ENCODE measurements at regions not wholly inside any gene's neighbourhood (a gene's known extent, or its start where the extent isn't known, plus 50 kb on each side); places are given as distances from the start of the nearest gene placed in this dataset.
"Not testable (repeated sequence)": the region's sequence is repeated elsewhere in the genome, so short reads cannot be mapped to it uniquely, and the experiment has no call there.

GRCh38 chr9:29043072-29043471 is 1469.8 kb upstream of the C9orf72 start:
- DNase-seq, result no peak

- no peak for DNase-seq
Measured at GRCh38 chr9:29044959-29045358, 1471.7 kb upstream of the C9orf72 start.

- no peak for DNase-seq
Measured at GRCh38 chr9:29060041-29060440, 1486.8 kb upstream of the C9orf72 start.

GRCh38 chr9:29062446-29062845 is 1489.2 kb upstream of the C9orf72 start:
- no peak for DNase-seq

DNA sequence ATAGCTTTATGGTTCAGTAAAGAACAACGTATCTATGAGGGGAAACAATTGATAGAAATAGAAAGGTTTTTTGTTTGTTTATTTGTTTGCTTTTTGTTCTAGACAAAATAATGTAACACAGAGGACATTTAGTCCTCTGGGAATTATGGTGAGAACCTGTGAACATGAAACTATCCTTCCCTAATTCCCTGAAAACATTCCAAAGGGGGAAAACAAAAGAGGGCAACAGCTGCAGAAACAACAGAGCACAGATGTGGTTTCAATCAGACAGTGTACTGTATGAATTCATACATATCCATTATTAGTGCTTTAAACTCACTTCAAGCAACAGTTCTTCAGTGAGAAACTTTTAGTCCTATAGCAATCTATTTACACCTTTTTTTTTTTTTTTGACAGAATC is 1489.8 kb upstream of the C9orf72 start:
- DNase-seq, result no peak

DNA sequence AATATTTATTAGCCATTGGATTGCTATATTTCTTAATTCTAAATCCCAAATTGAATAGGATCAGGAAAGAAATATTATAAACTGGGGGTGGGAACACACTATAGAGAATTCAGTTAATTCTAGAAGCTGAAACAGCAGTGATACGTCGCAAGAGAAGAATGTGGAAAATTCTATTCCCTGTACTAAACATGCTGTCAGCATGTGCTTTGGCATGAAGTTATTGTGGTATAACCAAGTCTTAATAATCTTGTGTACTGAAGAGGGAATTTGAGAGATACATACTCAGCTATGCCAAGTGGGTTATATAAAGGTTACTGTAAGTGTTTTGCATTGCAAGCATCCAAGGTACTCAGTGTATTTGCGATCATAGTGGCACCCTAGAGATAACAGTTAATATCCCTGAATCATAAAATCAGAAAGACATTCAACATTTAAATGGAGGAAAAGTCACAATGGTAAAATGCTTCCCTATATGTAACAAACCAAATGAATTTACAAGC is 1492.9 kb upstream of the C9orf72 start:
- no peak for DNase-seq

- no peak for DNase-seq
Measured at GRCh38 chr9:29068461-29068860, 1495.2 kb upstream of the C9orf72 start.

GRCh38 chr9:29069376-29069775 is 1496.1 kb upstream of the C9orf72 start:
- DNase-seq, result no peak

DNA sequence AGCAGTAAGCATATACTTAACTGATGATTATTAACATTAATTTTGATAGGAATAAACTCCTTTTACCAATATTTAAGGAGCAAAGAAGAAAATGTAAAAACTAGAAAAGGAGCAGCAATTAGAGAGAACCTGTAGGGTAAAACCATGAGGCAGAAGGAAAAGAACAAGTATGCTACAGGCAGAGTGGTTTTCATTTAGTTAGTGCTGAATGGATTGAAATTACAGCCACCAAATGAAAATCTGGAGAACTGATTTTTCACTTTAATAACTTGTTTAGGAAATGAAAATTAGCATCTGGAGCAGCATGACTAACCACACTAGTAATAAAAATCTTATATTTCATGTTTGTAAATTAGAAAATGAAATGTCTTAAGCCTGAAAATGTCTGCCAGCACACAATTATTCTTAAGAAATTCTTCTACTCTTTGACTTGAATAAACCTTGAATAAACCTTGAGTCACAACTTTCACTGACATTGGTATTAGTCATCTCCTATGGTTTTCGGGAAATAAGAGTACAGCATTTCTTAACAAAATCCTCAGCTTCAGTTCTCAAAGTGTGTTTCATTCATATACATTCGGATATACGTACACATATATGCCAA is 1504.9 kb upstream of the C9orf72 start:
- no peak for DNase-seq

DNA sequence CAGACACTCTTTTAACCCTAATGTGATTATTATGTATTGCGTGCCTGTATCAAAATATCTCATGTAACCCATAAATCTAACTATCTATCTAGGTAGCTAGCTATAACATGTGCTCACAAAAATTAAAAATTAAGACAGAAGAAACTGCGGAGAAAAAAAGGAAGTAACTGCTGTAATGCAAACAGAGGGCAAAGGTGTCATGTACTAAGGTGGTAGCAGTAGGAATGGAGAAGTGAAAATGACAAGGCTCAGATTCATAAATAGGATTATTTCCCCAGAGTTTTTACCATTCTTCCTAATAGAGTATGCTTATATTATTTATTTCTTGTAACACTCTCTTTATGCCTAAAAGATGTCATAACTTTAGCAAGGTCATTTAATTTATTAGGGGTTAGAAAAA is 1527.5 kb upstream of the C9orf72 start:
- DNase-seq, result no peak

DNA sequence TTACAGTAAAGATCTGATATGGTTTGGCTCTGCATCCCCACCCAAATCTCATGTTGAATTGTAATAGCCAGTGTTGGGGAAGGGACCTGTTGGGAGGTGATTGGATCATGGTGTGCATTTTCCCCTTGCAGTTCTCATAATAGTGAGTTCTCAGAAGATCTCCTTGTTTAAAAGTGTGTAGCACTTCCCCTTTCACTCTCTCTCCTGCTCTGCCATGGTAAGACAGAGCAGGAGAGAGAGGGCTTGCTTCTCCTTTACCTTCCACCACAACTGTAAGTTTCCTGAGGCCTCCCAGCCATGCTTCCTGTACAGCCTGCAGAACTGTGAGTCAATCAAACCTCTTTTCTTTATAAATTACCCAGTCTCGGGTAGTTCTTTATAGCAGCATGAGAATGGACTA is 1530.9 kb upstream of the C9orf72 start:
- DNase-seq, result not testable (repeated sequence)

DNA sequence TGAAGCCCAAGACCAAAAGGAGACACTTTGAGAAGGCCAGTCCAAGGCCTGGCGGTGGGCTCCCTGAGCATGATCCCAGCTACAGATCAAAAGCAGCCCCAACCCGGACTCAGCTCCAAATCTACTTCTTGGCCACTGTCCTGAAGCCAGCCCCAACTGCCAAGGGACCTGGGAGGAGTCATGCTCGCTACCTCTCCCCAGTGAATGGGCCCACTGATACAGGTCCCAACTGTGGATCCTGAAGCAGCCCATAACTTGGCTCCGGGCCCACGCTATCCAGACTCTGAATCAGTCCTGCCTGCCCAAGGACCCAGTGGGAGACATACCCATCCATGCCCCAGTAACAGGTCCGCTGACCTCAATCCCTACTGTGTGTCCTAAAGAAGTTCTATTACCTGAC is 1545.3 kb upstream of the C9orf72 start:
- no peak for DNase-seq

DNA sequence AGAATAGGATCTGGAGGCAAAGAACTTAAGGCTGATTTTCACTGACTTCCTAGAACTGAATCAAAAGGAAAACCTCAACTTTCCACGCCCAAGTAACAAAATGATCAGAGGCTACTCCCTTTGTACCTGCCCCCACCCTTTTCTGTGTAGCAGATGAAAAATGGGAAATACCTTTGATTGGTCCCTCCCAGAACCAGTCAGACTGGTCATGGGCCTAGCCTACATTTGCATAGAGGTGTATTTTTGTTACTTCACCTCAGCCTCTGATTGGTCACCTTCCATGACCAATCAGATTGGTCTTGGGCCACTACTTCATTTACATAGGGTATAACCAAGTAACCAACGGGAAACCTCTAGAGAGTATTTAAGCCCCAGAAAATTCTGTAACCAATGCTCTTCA is 1553.5 kb upstream of the C9orf72 start:
- no peak for DNase-seq

GRCh38 chr9:29129763-29130162 is 1556.5 kb upstream of the C9orf72 start:
- DNase-seq, result peak; percentile 5

DNA sequence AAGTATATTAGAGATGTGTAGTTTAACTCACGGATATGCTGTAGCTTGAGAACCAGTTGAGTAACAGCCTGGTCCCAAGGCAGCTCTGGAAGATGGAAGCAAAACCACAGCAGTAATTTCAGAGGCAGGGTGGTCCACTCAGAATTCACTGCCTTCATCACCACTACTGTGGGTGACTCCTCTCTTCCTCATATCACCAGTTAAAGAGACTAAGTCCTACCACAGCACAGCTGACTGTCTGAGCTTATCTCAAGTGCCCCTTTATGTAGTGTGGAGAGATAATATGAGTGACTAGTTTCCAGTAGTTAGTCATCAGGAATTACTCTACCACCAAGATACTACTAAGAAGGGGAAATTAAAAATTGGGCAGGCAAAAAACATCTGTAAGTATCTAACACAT is 1571.2 kb upstream of the C9orf72 start:
- DNase-seq, result no peak

- DNase-seq, result no peak
Measured at GRCh38 chr9:29150606-29151005, 1577.3 kb upstream of the C9orf72 start.

GRCh38 chr9:29160763-29161353 is 1587.6 kb upstream of the C9orf72 start:
- DNase-seq, result no peak

DNA sequence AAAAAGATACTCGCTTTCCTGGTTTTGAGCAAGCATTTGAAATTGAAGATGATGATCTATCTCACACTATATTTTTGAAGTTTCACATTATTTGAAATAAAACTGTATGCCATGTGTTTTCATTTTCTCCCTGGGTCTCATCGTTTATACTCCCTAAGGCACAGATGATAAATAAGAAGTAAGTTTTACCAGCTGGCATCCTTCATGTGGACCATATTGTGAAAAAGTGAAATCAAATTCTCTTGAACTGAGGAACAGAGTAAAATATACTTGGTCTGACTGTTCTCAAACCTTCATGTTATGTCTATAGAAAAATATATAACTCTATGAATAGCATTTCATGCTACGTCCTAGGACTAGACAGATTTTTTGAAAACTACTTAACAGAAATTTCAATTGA is 1600.9 kb upstream of the C9orf72 start:
- no peak for DNase-seq

GRCh38 chr9:29176231-29176630 is 1603.0 kb upstream of the C9orf72 start:
- DNase-seq, result no peak

DNA sequence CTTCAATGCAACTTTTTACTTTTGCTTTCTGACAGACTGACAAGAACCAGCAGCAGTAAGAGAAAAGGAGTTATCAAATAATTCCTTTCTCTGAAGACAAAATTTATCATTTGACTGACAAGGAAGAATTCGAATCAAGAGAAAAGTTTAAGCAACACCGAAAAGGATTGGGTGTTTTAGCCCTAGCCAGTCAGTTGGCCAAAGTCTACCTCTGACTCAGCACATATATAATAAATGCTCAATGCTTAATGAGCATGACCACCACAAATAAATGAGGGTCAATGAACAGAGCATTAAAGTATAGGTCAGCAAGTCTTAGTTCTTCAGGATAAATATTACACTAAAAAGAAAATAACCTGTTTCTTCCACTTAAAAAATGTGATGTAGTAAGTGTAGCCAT is 1603.5 kb upstream of the C9orf72 start:
- no peak for DNase-seq

- no peak for DNase-seq
Measured at GRCh38 chr9:29183971-29184370, 1610.7 kb upstream of the C9orf72 start.

DNA sequence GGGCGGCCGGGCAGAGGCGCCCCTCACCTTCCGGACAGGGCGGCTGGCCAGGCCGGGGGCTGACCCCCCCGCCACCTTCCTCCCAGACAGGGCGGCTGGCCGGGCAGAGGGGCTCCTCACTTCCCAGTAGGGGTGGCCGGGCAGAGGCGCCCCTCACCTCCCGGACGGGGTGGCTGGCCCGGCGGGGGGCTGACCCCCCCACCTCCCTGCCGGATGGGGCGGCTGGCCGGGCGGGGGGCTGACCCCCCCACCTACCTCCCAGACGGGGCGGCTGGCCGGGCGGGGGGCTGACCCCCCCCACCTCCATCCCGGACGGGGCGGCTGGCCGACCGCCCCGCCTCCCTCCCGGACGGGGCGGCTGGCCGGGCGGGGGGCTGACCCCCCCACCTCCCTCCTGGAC is 1615.5 kb upstream of the C9orf72 start:
- not testable (repeated sequence) for DNase-seq

GRCh38 chr9:29189221-29189620 is 1615.9 kb upstream of the C9orf72 start:
- DNase-seq, result not testable (repeated sequence)

- no peak for DNase-seq
Measured at GRCh38 chr9:29198861-29199260, 1625.6 kb upstream of the C9orf72 start.

GRCh38 chr9:29199975-29200374 is 1626.7 kb upstream of the C9orf72 start:
- no peak for DNase-seq
